C4-2B (cell line): ENCODE measurements at regions not wholly inside any gene's neighbourhood (a gene's known extent, or its start where the extent isn't known, plus 50 kb on each side); places are given as distances from the start of the nearest gene placed in this dataset.

Experiments
- H3K27ac ChIP-seq: fragments of 450-650 bp; 2 replicates; pipeline ENCODE4 v1.5.1; 2017
- ZFX ChIP-seq: fragments of 450-650 bp; IDR thresholded peaks from 2 replicates; pipeline ENCODE4 v1.6.1; 2017
- TF ChIP-seq, protein P1 (sequence below): fragments of 450-650 bp; conservative IDR thresholded peaks from 2 replicates; pipeline ENCODE4 v1.5.1; 2017; ENCODE audit warnings: mild to moderate bottlenecking

DNA sequence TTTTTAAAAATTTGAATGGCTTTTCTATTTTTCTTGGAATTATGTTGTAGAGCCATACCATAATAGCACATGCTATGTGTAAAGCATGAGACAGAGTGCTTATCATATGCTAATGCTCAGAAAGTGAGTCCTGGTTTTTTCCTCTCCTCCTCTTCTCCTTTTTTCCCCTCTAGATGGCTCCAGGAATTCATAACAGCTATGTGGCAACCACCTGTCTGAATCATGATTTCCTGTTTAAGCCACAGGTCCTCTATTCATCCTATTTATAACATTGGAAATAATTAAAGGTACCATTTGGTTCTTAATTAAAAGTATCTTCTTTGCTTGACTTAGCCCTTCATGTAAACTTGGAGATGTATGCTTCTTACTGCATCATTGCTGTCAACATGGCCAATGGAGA, 260.0 kb upstream of the MAP3K7 start:
- no peak for TF ChIP-seq ZFX
- TF ChIP-seq, protein P1, sequence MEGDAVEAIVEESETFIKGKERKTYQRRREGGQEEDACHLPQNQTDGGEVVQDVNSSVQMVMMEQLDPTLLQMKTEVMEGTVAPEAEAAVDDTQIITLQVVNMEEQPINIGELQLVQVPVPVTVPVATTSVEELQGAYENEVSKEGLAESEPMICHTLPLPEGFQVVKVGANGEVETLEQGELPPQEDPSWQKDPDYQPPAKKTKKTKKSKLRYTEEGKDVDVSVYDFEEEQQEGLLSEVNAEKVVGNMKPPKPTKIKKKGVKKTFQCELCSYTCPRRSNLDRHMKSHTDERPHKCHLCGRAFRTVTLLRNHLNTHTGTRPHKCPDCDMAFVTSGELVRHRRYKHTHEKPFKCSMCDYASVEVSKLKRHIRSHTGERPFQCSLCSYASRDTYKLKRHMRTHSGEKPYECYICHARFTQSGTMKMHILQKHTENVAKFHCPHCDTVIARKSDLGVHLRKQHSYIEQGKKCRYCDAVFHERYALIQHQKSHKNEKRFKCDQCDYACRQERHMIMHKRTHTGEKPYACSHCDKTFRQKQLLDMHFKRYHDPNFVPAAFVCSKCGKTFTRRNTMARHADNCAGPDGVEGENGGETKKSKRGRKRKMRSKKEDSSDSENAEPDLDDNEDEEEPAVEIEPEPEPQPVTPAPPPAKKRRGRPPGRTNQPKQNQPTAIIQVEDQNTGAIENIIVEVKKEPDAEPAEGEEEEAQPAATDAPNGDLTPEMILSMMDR, result no peak
- H3K27ac ChIP-seq, result no peak overlapping the region

- TF ChIP-seq, protein P1, result no peak
- TF ChIP-seq ZFX, result no peak
These were observed 248.8 kb upstream of the MAP3K7 start for GRCh38 chr6:90835596-90836212.

GRCh38 chr6:90829311-90829710, 242.4 kb upstream of the MAP3K7 start:
- H3K27ac ChIP-seq, result no peak overlapping the region
- TF ChIP-seq, protein P1, result no peak
- TF ChIP-seq ZFX, result no peak

More at GRCh38 chr6:90835596-90836212, 248.8 kb upstream of the MAP3K7 start:
- H3K27ac ChIP-seq, result no peak overlapping the region

DNA sequence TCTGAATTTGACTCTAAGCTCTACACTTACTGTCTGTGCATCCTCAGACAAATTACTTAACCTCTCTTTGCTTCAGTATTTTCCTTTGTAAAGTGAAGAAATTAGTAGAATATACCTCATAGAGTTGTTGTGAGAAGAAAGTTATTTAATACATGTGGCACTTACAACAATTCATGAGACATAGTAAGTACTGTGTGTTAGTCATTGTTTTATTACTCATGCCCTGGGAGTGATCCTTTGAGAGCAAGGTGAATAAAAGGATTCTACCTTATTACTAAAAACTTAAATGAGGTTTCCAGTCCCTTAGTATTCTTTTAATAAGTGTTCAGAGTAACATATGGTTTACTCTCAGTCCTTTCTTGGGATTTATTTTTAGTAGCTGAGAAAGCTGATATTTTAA, 233.6 kb upstream of the MAP3K7 start:
- H3K27ac ChIP-seq, result no peak overlapping the region
- TF ChIP-seq ZFX, result no peak
- TF ChIP-seq, protein P1, result no peak

DNA sequence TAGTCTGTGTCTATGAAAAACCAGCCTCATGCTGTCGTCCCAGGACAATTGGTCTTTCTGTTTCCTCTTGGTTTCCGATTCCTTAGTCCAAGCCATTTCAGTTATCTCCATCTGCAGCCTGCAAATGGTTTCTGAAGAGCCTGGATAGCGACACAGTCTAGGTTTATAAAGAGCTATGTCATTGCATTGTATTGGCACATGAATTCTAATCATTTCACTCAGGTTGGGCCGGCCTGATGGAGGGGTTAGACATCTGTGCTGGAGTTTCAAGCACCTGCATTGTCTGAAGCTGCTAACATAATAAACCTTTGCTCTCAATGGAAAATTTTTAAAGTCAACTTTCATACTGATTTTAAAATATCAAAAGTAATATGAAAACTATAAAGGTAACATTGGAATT, 232.6 kb upstream of the MAP3K7 start:
- no peak overlapping the region for H3K27ac ChIP-seq
- TF ChIP-seq, protein P1, result no peak
- TF ChIP-seq ZFX, result no peak

DNA sequence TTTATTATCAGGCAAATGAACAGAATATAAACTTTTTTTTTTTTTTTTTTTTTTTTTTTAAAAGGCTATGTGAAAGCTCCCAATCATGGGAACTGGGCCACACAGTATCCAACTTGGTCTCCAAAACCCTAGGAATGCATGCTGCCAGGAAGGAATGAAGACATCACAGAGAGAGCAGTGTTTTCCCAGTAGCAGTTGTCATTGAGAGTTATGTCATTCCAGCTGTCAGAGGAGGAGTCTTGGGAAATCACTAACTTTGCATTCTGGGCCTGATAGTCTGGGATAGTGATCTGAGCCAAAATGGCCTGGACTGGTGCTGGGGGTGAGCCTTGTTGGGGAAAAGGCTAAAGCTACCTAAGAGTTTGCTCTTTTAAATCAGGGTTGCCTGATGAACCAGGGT, 231.3 kb upstream of the MAP3K7 start:
- no peak overlapping the region for H3K27ac ChIP-seq
- no peak for TF ChIP-seq ZFX

DNA sequence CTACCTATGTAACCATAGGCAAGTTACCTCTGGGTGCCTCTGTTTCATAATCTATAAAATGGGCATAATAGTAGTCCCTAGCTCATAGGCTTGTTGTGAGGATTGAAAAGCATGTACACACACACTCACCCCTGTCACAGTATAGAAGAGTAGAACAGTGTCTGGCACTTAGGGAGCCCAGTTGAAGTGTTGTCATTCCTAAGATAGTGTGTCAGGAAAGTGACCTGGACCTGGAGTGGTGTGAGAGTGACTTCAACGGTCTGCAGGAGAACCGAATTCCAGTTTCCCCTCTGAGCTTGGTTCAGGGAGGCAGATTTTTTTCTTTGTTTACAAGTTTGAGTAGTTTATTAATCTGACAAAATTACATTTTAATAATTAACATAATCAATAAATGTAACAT, 229.9 kb upstream of the MAP3K7 start:
- no peak for TF ChIP-seq ZFX
- TF ChIP-seq, protein P1, result no peak
- H3K27ac ChIP-seq, result no peak overlapping the region

DNA sequence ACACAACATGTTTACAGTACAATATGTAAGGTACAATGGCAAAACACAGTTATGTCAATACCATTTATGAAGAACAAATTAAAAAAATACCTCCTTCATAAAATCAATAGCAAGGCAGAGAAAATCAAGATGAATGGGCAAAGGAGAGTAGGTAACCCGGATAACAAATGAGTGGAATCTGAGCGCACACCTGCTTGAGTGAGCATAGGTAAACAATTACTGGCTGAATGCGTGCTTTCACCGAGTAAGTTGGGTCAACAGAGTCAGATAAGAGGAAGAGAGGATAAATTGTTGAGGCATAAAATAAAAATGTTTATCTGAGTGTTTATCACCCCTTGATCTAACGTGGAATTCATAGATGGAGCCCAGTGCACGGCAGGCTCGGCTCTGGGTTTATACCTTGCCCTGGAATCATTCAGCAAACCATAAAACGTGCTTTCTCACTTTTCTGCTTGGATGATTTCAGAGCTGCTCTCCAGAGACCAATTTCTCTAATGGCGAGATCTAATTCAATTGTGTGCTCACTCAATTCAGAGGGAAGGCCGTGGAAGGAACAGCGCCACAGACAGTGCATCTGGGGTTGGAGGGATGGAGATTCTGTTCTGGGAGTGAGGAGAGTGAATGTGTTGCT, 224.8 kb upstream of the MAP3K7 start:
- no peak for TF ChIP-seq ZFX
- TF ChIP-seq, protein P1, result no peak
- H3K27ac ChIP-seq, result no peak overlapping the region
